GM03348 (cell line): ENCODE measurements at regions not wholly inside any gene's neighbourhood (a gene's known extent, or its start where the extent isn't known, plus 50 kb on each side); places are given as distances from the start of the nearest gene placed in this dataset.
"Not testable (repeated sequence)": the region's sequence is repeated elsewhere in the genome, so short reads cannot be mapped to it uniquely, and the experiment has no call there.

Experiments
- DNase-seq: peaks from one replicate; pipeline ENCODE4 v3.0.0; 2012; ENCODE audit warnings: low spot score

DNA sequence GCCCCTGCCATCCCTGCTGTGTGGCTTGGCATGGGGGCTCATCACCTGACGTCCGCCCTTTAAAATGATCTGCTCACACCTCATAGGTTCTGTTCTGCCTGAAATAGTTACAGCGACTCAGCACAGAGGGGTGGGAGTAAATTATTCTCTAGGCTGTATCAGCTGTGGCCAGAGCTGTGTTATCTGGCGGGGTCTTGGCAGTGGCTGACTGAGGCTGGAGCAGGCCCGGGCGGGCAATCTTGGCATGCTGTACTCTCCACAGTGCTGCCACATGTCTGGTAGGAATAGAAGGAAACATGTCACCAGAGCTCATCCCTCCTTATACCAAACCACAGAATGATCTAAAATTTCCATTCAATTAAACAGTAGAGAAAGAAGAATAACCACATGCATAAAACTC, 499.9 kb upstream of the LMCD1 start:
- DNase-seq = no peak

DNA sequence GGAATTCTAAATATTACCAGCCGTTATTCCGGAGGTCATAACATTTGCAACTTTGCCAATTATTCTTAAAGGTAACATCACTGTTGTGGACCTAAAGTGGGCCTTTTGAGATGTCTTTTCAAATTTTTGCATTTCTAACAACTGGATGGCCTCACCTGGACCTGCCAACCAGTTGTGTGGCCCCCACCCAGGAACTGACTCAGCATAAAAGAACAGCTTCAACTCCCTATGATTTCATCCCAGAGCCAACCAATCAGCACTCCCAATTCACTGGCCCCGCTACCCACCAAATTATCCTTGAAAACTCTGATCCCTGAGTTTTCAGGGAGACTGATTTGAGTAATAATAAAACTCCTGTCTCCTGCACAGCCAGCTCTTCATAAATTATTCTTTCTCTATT, 489.7 kb upstream of the LMCD1 start:
- DNase-seq = no peak

- no peak for DNase-seq
Measured at GRCh38 chr3:8020047-8020841, 481.4 kb upstream of the LMCD1 start.

GRCh38 chr3:8027954-8028353, 473.7 kb upstream of the LMCD1 start:
- no peak for DNase-seq

GRCh38 chr3:8050283-8050682, 451.3 kb upstream of the LMCD1 start:
- no peak for DNase-seq

GRCh38 chr3:8052659-8053058, 449.0 kb upstream of the LMCD1 start:
- no peak for DNase-seq

GRCh38 chr3:8068135-8068534, 433.5 kb upstream of the LMCD1 start:
- DNase-seq = not testable (repeated sequence)

GRCh38 chr3:8069471-8069870, 432.2 kb upstream of the LMCD1 start:
- no peak for DNase-seq

DNA sequence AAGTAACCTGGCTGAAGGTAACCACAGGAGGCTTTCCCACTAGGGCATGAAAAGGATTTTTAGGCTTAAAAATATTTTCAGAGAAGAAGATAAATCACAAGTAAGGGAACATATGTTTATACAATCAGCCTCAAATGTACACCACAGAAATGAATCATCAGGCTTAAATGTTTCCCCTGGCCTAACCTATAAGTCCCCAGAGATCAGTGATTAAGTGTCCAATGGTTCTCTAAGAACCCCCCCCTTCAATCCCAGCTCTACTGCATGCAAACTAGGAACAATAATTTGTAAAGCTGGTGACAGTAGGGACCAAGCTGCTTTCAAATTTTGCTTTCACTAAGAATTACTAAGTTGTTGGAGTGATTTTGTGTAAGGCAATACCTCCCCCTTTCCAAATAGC, 431.6 kb upstream of the LMCD1 start:
- no peak for DNase-seq

GRCh38 chr3:8074740-8075139, 426.9 kb upstream of the LMCD1 start:
- not testable (repeated sequence) for DNase-seq

- DNase-seq = no peak
Measured at GRCh38 chr3:8077126-8077525, 424.5 kb upstream of the LMCD1 start.

DNA sequence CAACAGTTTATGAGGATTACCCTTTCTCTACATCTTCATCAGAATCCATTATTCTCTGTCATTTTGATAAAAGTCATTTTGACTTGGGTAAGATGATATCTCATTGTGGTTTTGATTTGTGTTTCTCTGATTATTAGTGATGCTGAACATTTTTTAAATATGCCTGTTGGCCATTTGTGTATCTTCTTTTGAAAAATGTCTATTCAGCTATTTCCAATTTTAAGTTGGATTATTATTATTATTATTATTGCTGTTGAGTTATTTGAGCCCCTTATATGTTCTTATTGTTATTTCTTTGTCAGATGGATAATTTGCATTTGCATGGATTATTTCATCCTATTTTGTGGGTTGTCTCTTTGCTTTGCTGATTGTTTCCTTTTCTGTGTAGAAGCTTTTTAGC, 421.2 kb upstream of the LMCD1 start:
- no peak for DNase-seq

- DNase-seq = no peak
Measured at GRCh38 chr3:8085498-8085897, 416.1 kb upstream of the LMCD1 start.

DNA sequence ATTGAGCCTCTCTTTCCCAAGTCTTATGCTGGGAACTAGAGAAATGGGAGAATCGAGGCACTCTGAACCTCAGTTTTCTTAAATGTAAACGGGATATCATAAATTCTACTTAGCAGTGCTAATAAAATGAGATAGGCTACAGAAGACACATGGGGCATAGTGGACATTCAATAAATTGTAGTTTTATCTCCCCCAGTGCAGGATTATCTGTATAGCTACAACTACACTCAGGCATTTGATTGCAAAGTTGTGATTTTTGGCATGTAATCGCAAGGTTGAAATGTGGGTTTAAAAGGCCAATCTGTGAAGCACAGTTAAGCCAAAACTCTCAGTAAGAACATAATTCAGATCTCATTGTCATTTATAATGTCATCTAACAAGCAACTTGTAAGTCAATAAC, 413.7 kb upstream of the LMCD1 start:
- no peak for DNase-seq

- no peak for DNase-seq
Measured at GRCh38 chr3:8094415-8094814, 407.2 kb upstream of the LMCD1 start.

- no peak for DNase-seq
Measured at GRCh38 chr3:8095724-8096123, 405.9 kb upstream of the LMCD1 start.

- DNase-seq = no peak
Measured at GRCh38 chr3:8097690-8098089, 403.9 kb upstream of the LMCD1 start.

DNA sequence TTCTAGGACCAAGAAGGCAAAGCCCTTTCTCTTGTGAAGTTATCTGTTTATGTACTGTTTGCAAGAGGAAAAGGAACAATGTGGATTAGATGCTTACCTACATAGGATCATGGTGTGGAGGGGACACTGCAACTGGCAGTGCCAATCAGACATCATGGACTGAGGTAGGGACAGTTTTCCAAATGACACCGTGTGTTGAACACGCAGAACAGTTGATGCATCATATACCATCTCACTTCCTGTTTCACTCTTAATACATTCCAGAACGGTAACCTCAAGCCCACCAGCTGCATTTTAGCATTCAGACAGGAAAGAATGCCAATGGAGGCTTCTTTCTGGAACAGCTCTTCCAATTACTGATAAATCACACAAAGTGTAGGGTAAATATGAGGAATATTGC, 397.7 kb upstream of the LMCD1 start:
- no peak for DNase-seq

DNA sequence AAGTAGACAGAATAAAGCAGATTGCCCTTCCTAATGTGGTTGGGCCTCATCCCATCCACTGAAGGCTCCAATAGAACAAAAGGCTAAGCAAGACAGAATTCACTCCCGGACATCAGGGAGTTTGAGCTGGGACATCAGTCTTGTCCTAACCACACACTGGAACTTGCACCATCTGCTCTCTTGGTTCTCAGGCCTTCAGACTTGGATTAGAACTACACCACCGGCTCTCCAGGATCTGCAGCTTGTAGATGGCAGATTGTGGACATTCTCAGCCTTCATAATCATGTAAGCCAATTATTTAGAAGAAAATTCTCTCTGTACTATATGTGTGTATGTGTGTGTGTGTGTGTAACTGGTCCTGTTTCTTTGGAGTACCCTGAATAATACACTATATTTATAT, 394.7 kb upstream of the LMCD1 start:
- no peak for DNase-seq

- DNase-seq = peak; percentile 67
Measured at GRCh38 chr3:8110966-8111798, 390.4 kb upstream of the LMCD1 start.

DNA sequence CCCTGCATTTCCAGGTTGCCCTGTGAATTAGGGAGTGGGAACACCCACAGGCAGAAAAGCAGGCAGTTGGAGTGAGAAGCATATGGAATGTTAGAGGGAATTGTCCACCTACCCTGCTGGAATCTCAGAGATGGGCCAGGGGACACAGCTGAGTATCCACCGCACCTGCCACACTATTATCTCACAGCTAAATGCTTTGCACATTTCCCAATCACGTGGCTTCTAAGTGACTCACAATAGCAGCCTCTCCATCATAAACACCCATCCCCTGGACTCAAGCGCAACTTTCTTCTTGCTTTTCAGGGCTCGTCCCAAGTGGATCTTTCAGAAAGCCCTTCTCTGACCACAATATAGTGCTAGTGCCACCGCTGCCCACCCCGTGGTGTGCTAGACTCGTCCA, 389.0 kb upstream of the LMCD1 start:
- DNase-seq = no peak

- DNase-seq = no peak
Measured at GRCh38 chr3:8113626-8114025, 388.0 kb upstream of the LMCD1 start.

GRCh38 chr3:8128686-8129085, 372.9 kb upstream of the LMCD1 start:
- DNase-seq = no peak

- DNase-seq = no peak
Measured at GRCh38 chr3:8136553-8136952, 365.1 kb upstream of the LMCD1 start.
